SK-N-SH (cell line): ENCODE measurements at regions not wholly inside any gene's neighbourhood (a gene's known extent, or its start where the extent isn't known, plus 50 kb on each side); places are given as distances from the start of the nearest gene placed in this dataset.

Experiments
- CTCF ChIA-PET: fragments of 300-600, 350-600 bp; formaldehyde crosslinking; extraction: SDS; loops from one replicate; lab custom pipeline; 2021; lab: Yijun Ruan, JAX
- POLR2A ChIA-PET: fragments of 350-600 bp; sonication (Branson Sonifier 250); formaldehyde crosslinking; extraction: SDS; loops from one replicate; lab custom pipeline; 2020; ENCODE audit warnings: antibody characterized with exemption, inconsistent platforms; lab: Yijun Ruan, JAX
- DNase-seq: peaks from one replicate; pipeline ENCODE4 v3.0.0; 2012
- H2AFZ ChIP-seq: fragments of 200-600 bp; sonication (generic); 2 replicates; pipeline ENCODE4 v1.8.1; 2016; ENCODE audit warnings: antibody characterized with exemption, mild to moderate bottlenecking, low read depth
- H3F3A ChIP-seq: fragments of 200-600 bp; sonication (generic); replicated peaks from 2 replicates; pipeline ENCODE3; 2016; ENCODE audit warnings: antibody characterized with exemption, mild to moderate bottlenecking; ENCODE audit not compliant: insufficient read depth
- H3K27ac ChIP-seq, 2 experiments: fragments of 200-500 bp in 1 of 2; fragments of 200-600 bp in 1 of 2; sonication (Bioruptor generic) in 1 of 2; sonication (generic), shearing (Covaris generic) in 1 of 2; 2 replicates each; pipeline versions ENCODE4 v1.5.1 to v1.6.1; 2014 to 2016; ENCODE audit warnings: low read depth in 2 of 2, inconsistent platforms in 1 of 2, low read length in 1 of 2, mild to moderate bottlenecking in 1 of 2, mixed read lengths in 1 of 2
- H3K27me3 ChIP-seq: fragments of 200-600 bp; sonication (generic), shearing (Covaris generic); 2 replicates; pipeline ENCODE4 v1.6.1; 2016; ENCODE audit warnings: mixed run types; ENCODE audit not compliant: insufficient read depth
- H3K36me3 ChIP-seq, 2 experiments: fragments of 200-500 bp in 1 of 2; fragments of 200-600 bp in 1 of 2; sonication (Bioruptor generic) in 1 of 2; sonication (generic) in 1 of 2; replicated peaks in 1 of 2; 2 replicates each; pipeline versions ENCODE3 to v1.5.1; 2014 to 2016; ENCODE audit warnings: low read length in 1 of 2, mild to moderate bottlenecking in 1 of 2; ENCODE audit not compliant: insufficient read depth in 2 of 2, control insufficient read depth in 1 of 2
- H3K4me1 ChIP-seq, 2 experiments: fragments of 200-500 bp in 1 of 2; fragments of 200-600 bp in 1 of 2; sonication (Bioruptor generic) in 1 of 2; sonication (generic), shearing (Covaris generic) in 1 of 2; 2 replicates each; pipeline versions ENCODE4 v1.5.1 to v1.6.1; 2014 to 2016; ENCODE audit warnings: low read depth in 1 of 2, low read length in 1 of 2, mixed run types in 1 of 2; ENCODE audit not compliant: insufficient read depth in 2 of 2, control insufficient read depth in 1 of 2
- H3K4me2 ChIP-seq: fragments of 200-600 bp; sonication (generic), shearing (Covaris generic); 2 replicates; pipeline ENCODE4 v1.6.1; 2017; ENCODE audit warnings: mixed run types
- H3K4me3 ChIP-seq, 2 experiments: fragments of 200-500 bp in 1 of 2; fragments of 200-600 bp in 1 of 2; sonication (Bioruptor generic) in 1 of 2; sonication (generic), shearing (Covaris generic) in 1 of 2; 2 replicates each; pipeline versions ENCODE4 v1.5.1 to v1.8.1; 2014 to 2016; ENCODE audit warnings: low read depth in 2 of 2, inconsistent platforms in 1 of 2, low read length in 1 of 2, mild to moderate bottlenecking in 1 of 2, mixed read lengths in 1 of 2, moderate library complexity in 1 of 2
- H3K79me2 ChIP-seq: fragments of 200-600 bp; sonication (generic); 2 replicates; pipeline ENCODE4 v1.8.1; 2017; ENCODE audit warnings: mild to moderate bottlenecking; ENCODE audit not compliant: insufficient read depth
- H3K9ac ChIP-seq: fragments of 200-600 bp; sonication (generic); 2 replicates; pipeline ENCODE4 v1.6.1; 2017; ENCODE audit warnings: mixed run types
- H3K9me2 ChIP-seq: fragments of 200-600 bp; sonication (generic); 2 replicates; pipeline ENCODE4 v1.6.1; 2017; ENCODE audit warnings: mixed run types
- H3K9me3 ChIP-seq: fragments of 200-600 bp; sonication (generic); 2 replicates; pipeline ENCODE4 v1.6.1; 2017; ENCODE audit warnings: mixed run types, mild to moderate bottlenecking, moderate library complexity
- H4K20me1 ChIP-seq: fragments of 200-600 bp; sonication (generic); 2 replicates; pipeline ENCODE4 v1.6.1; 2017; ENCODE audit warnings: mild to moderate bottlenecking, mixed run types; ENCODE audit not compliant: insufficient read depth
- CHD2 ChIP-seq: fragments of 150-350 bp; IDR thresholded peaks from 2 replicates; pipeline ENCODE4 v1.6.1; 2018; ENCODE audit warnings: low read length; ENCODE audit not compliant: partially characterized antibody
- CTCF ChIP-seq: fragments of 200-600 bp; sonication (generic); IDR thresholded peaks from 2 replicates; pipeline ENCODE4 v1.6.1; 2017; ENCODE audit warnings: antibody characterized with exemption, mild to moderate bottlenecking, moderate library complexity
- EP300 ChIP-seq, 2 experiments: IDR thresholded peaks; 2 replicates each; pipeline versions ENCODE4 v1.4.0 to v1.6.1; 2012; ENCODE audit warnings: borderline replicate concordance in 1 of 2, low read depth in 1 of 2, low read length in 1 of 2
- FOXM1 ChIP-seq: IDR thresholded peaks from 2 replicates; pipeline ENCODE4 v1.4.0; 2012; ENCODE audit warnings: low read depth, mild to moderate bottlenecking
- JUND ChIP-seq: IDR thresholded peaks from 2 replicates; pipeline ENCODE4 v1.4.0; 2012
- MEF2A ChIP-seq: IDR thresholded peaks from 2 replicates; pipeline ENCODE4 v1.4.0; 2012; ENCODE audit warnings: low read depth, borderline replicate concordance
- NRF1 ChIP-seq: IDR thresholded peaks from 2 replicates; pipeline ENCODE4 v1.6.1; 2012; ENCODE audit warnings: low read depth, mild to moderate bottlenecking, low read length
- PBX3 ChIP-seq: IDR thresholded peaks from 2 replicates; pipeline ENCODE4; 2012
- RAD21 ChIP-seq: IDR thresholded peaks from 2 replicates; pipeline ENCODE4 v1.6.1; 2012; ENCODE audit warnings: mild to moderate bottlenecking, low read length
- RFX5 ChIP-seq: IDR thresholded peaks from 2 replicates; pipeline ENCODE4 v1.6.1; 2012; ENCODE audit warnings: mild to moderate bottlenecking, improper control_type of control experiment, low read length
- SIN3A ChIP-seq: IDR thresholded peaks from 2 replicates; pipeline ENCODE4 v1.6.1; 2012; ENCODE audit warnings: low read depth, mild to moderate bottlenecking, low read length, moderate library complexity, borderline replicate concordance
- TCF12 ChIP-seq: IDR thresholded peaks from 2 replicates; pipeline ENCODE4 v1.4.0; 2012
- USF1 ChIP-seq: IDR thresholded peaks from 2 replicates; pipeline ENCODE4 v1.4.0; 2012; ENCODE audit warnings: low read depth, borderline replicate concordance
- ZBTB33 ChIP-seq: IDR thresholded peaks from 2 replicates; pipeline ENCODE4 v1.4.0; 2012; ENCODE audit warnings: low read depth, borderline replicate concordance
- WGBS: methylation state at CpG from one replicate; pipeline ENCODE4 v1.1.6; 2017; ENCODE audit warnings: low lambda C conversion rate; 5-methylcytosine and 5-hydroxymethylcytosine counted together

GRCh38 chr4:189592890-189593289 is 347.8 kb upstream of the FRG1 start:
- H2AFZ ChIP-seq, result no peak overlapping the region
- no peak overlapping the region for H3K9ac ChIP-seq
- no peak overlapping the region for H3K27ac ChIP-seq
- no peak overlapping the region for H3K4me3 ChIP-seq
- 25% methylated on average over 5 of the region's 5 CpGs for WGBS
- H3K27me3 ChIP-seq, result no peaks in the 10 kb centered on the region
- H3F3A ChIP-seq, result no peaks in the 10 kb centered on the region
- no peaks in the 10 kb centered on the region for H4K20me1 ChIP-seq
- ChIA-PET CTCF (no interaction called here), POLR2A (no interaction called here)
- H3K9me2 ChIP-seq, result no peaks in the 10 kb centered on the region
- no peak overlapping the region for H3K4me2 ChIP-seq
- DNase-seq, result no peak
- no peaks in the 10 kb centered on the region for H3K4me1 ChIP-seq
- TF ChIP-seq ZBTB33, result no peak
- TF ChIP-seq FOXM1, result no peak
- TF ChIP-seq TCF12, result no peak
- TF ChIP-seq EP300 (IDR thresholded peaks at IDR 0.05; ENCODE audit: borderline replicate concordance in 1 of 2, low read depth in 1 of 2, low read length in 1 of 2), result no peak
- no peak for TF ChIP-seq CTCF
- no peak for TF ChIP-seq PBX3
- TF ChIP-seq USF1, result no peak
- TF ChIP-seq RFX5, result no peak
- no peak for TF ChIP-seq RAD21
- TF ChIP-seq MEF2A, result no peak
- TF ChIP-seq JUND, result no peak
- TF ChIP-seq SIN3A, result no peak
- no peaks in the 10 kb centered on the region for H3K36me3 ChIP-seq
- no peaks in the 10 kb centered on the region for H3K9me3 ChIP-seq
- no peaks in the 10 kb centered on the region for H3K79me2 ChIP-seq

GRCh38 chr4:189597341-189597740 is 343.3 kb upstream of the FRG1 start:
- no peaks in the 10 kb centered on the region for H3K9me3 ChIP-seq
- no peak overlapping the region for H3K4me2 ChIP-seq
- H3K27me3 ChIP-seq, result no peaks in the 10 kb centered on the region
- no peak overlapping the region for H3K4me3 ChIP-seq
- H3K79me2 ChIP-seq, result no peaks in the 10 kb centered on the region
- no peak for DNase-seq
- 33% methylated on average over 7 of the region's 8 CpGs for WGBS
- peaks cover 0 to 18% of the 10 kb centered on the region in 2 experiments; a peak in 1 of 4 replicates for H3K4me1 ChIP-seq
- H4K20me1 ChIP-seq, result no peaks in the 10 kb centered on the region
- no peaks in the 10 kb centered on the region for H3K9me2 ChIP-seq
- ChIA-PET CTCF (no interaction called here), POLR2A (no interaction called here)
- no peak overlapping the region for H3K27ac ChIP-seq
- H3K36me3 ChIP-seq, result no peaks in the 10 kb centered on the region
- H3F3A ChIP-seq, result no peaks in the 10 kb centered on the region
- no peak overlapping the region for H3K9ac ChIP-seq
- no peak for TF ChIP-seq NRF1
- TF ChIP-seq TCF12, result no peak
- TF ChIP-seq CHD2, result no peak
- TF ChIP-seq JUND, result no peak
- no peak for TF ChIP-seq CTCF
- H2AFZ ChIP-seq, result no peak overlapping the region
